SJCRH30 (cell line): ENCODE measurements at regions not wholly inside any gene's neighbourhood (a gene's known extent, or its start where the extent isn't known, plus 50 kb on each side); places are given as distances from the start of the nearest gene placed in this dataset.
A peak's percentile ranks its signal among the peaks of the same experiment; 100 is the strongest.

ENCODE experiments used
- DNase-seq, 2 experiments: peaks; one replicate each; pipeline ENCODE4 v3.0.0-alpha.2; 2015 to 2020
- H3K27ac ChIP-seq: fragments of 250-450 bp; sonication (Bioruptor Pico); 2 replicates; pipeline ENCODE4 v1.5.1; 2020; ENCODE audit warnings: mild to moderate bottlenecking, moderate library complexity
- H3K27me3 ChIP-seq: fragments of 250-450 bp; sonication (Bioruptor Pico); 2 replicates; pipeline ENCODE4 v1.5.1; 2020; ENCODE audit warnings: mild to moderate bottlenecking, moderate library complexity
- H3K36me3 ChIP-seq: fragments of 250-450 bp; sonication (Bioruptor Pico); 2 replicates; pipeline ENCODE4 v1.5.1; 2020; ENCODE audit warnings: mild to moderate bottlenecking, moderate library complexity
- H3K4me1 ChIP-seq: fragments of 250-450 bp; sonication (Bioruptor Pico); 2 replicates; pipeline ENCODE4 v1.5.1; 2020; ENCODE audit warnings: mild to moderate bottlenecking, moderate library complexity
- H3K4me3 ChIP-seq: fragments of 250-450 bp; sonication (Bioruptor Pico); 2 replicates; pipeline ENCODE4 v1.5.1; 2020; ENCODE audit warnings: mild to moderate bottlenecking, moderate library complexity
- H3K9me3 ChIP-seq: fragments of 250-450 bp; sonication (Bioruptor Pico); replicated peaks from 2 replicates; pipeline ENCODE4 v1.5.1; 2020; ENCODE audit warnings: mild to moderate bottlenecking, moderate library complexity

- Histone ChIP-seq H3K4me1 (no peaks in the 10 kb centered on the region), H3K4me3 (no peak overlapping the region), H3K27ac (no peak overlapping the region), H3K36me3 (no peaks in the 10 kb centered on the region), H3K27me3 (no peaks in the 10 kb centered on the region), H3K9me3 (peaks cover 8% of the 10 kb centered on the region)
- no peak for DNase-seq
Measured at GRCh38 chr13:50552424-50552966, 291.0 kb downstream of the DLEU7 start.

- Histone ChIP-seq H3K27ac (no peak overlapping the region), H3K36me3 (no peaks in the 10 kb centered on the region), H3K4me3 (no peak overlapping the region), H3K9me3 (peaks cover 4% of the 10 kb centered on the region; the same call in 1 of the 2 replicates), H3K4me1 (peaks cover 4% of the 10 kb centered on the region; the same call in 1 of the 2 replicates), H3K27me3 (no peaks in the 10 kb centered on the region)
- no peak for DNase-seq
Measured at GRCh38 chr13:50561739-50562138, 281.8 kb downstream of the DLEU7 start.

- H3K27ac ChIP-seq: no peak overlapping the region
- no peak overlapping the region for H3K4me3 ChIP-seq
- no peaks in the 10 kb centered on the region for H3K27me3 ChIP-seq
- no peaks in the 10 kb centered on the region for H3K9me3 ChIP-seq
- peaks cover 4% of the 10 kb centered on the region; the same call in 1 of the 2 replicates for H3K4me1 ChIP-seq
- no peak for DNase-seq
- no peaks in the 10 kb centered on the region for H3K36me3 ChIP-seq
Measured at GRCh38 chr13:50566646-50567045, 276.8 kb downstream of the DLEU7 start.

- DNase-seq: no peak
- peaks cover 23% of the 10 kb centered on the region for H3K4me1 ChIP-seq
- no peak overlapping the region for H3K27ac ChIP-seq
- no peak overlapping the region for H3K4me3 ChIP-seq
- no peaks in the 10 kb centered on the region for H3K36me3 ChIP-seq
- H3K27me3 ChIP-seq: no peaks in the 10 kb centered on the region
- no peaks in the 10 kb centered on the region for H3K9me3 ChIP-seq
Measured at GRCh38 chr13:50572129-50572528, 271.4 kb downstream of the DLEU7 start.

- Histone ChIP-seq H3K4me1 (peaks cover 23% of the 10 kb centered on the region), H3K9me3 (no peaks in the 10 kb centered on the region), H3K36me3 (no peaks in the 10 kb centered on the region), H3K27me3 (no peaks in the 10 kb centered on the region), H3K27ac (no peak overlapping the region), H3K4me3 (no peak overlapping the region)
- no peak for DNase-seq
Measured at GRCh38 chr13:50573066-50573465, 270.4 kb downstream of the DLEU7 start.

DNA sequence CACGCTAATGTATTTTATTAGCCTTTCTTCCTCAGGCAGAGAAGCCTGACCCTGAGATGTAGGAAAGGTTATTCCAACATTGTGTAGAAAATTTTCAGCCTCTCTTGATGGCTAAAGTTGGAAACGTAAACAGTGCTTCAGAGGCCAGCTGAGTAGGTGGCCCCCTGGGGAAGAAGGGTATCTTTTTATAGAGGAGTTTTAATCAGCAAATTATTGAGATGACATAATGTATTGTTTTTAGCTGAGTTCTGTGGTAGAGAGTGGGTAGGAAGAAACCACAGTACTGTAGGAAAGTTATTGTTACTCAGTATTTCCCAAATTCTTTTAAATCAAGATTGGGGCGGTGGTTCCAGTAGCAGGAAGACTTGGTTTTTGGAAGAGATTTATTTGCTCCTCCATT, 268.8 kb downstream of the DLEU7 start:
- Histone ChIP-seq H3K4me1 (peaks cover 30% of the 10 kb centered on the region), H3K9me3 (no peaks in the 10 kb centered on the region), H3K27me3 (no peaks in the 10 kb centered on the region), H3K27ac (no peak overlapping the region), H3K4me3 (no peak overlapping the region), H3K36me3 (no peaks in the 10 kb centered on the region)
- DNase-seq: no peak

DNA sequence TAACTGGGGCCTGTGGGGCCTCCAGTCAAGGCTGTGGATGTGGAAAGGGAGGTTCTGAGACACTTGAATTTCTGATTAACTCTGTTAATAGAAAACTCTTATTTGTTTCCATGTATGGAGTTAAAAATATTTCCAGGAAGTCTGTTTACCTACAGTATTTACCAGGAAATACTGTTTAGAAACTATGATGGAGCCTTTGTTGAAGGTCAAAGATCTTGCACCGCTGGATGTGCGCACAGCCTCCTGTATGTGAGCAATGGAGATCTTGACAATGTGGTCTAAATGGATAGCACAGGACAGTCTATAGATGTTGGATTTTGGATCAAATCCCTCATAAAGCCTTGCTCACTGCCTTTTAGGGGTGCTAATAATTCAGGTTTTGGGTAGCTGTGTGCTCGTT, 268.4 kb downstream of the DLEU7 start:
- Histone ChIP-seq H3K4me1 (peaks cover 30% of the 10 kb centered on the region), H3K36me3 (no peaks in the 10 kb centered on the region), H3K9me3 (no peaks in the 10 kb centered on the region), H3K27ac (no peak overlapping the region), H3K4me3 (no peak overlapping the region), H3K27me3 (no peaks in the 10 kb centered on the region)
- no peak for DNase-seq

DNA sequence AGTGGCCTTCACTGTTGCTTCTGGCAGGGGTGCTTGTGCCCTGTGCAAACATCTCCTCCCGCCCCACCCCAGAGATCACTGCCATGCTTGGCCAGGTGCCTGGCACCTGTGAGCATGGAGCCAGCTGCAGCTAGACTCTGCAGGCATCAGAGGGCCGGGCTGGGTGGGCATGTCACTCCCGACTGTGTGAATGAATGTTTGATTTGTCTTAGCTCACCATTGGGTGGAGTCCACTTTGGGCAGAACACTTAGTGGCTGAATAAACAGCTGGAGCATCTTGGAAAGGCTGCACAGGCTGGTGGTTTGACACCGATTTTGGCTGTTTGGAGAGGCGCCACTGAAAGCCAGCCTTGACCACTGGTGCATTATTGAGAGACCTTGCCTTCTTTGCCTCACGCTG, 267.3 kb downstream of the DLEU7 start:
- Histone ChIP-seq H3K9me3 (no peaks in the 10 kb centered on the region), H3K4me3 (no peak overlapping the region), H3K27me3 (no peaks in the 10 kb centered on the region), H3K4me1 (peaks cover 30% of the 10 kb centered on the region), H3K36me3 (no peaks in the 10 kb centered on the region), H3K27ac (no peak overlapping the region)
- DNase-seq: peak; percentile 67 to 72

DNA sequence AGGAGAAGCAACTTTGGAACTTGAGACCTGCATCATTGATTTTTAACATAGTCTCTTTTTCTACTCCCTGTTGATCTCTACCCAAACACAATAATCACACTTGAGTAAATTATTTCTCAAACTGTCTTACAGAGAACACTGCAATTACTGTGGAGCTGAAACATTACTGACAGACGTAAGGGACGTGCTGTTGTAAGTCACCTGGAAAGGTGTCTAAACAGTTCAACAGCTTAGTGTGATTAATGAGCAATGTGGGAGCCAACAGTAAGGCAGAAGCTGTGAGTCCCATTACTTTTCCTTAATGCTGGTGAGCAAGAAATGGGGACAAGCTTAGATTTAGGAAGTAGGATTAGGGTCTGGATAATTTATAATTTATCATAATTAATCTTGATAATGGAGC, 265.7 kb downstream of the DLEU7 start:
- no peaks in the 10 kb centered on the region for H3K27me3 ChIP-seq
- no peak for DNase-seq
- peaks cover 29% of the 10 kb centered on the region for H3K4me1 ChIP-seq
- H3K9me3 ChIP-seq: no peaks in the 10 kb centered on the region
- no peak overlapping the region for H3K4me3 ChIP-seq
- no peaks in the 10 kb centered on the region for H3K36me3 ChIP-seq
- H3K27ac ChIP-seq: no peak overlapping the region

GRCh38 chr13:50580684-50581305, 262.7 kb downstream of the DLEU7 start:
- Histone ChIP-seq H3K27ac (no peak overlapping the region), H3K36me3 (no peaks in the 10 kb centered on the region), H3K9me3 (no peaks in the 10 kb centered on the region), H3K27me3 (no peaks in the 10 kb centered on the region), H3K4me1 (peaks cover 12% of the 10 kb centered on the region), H3K4me3 (no peak overlapping the region)
- DNase-seq: no peak

DNA sequence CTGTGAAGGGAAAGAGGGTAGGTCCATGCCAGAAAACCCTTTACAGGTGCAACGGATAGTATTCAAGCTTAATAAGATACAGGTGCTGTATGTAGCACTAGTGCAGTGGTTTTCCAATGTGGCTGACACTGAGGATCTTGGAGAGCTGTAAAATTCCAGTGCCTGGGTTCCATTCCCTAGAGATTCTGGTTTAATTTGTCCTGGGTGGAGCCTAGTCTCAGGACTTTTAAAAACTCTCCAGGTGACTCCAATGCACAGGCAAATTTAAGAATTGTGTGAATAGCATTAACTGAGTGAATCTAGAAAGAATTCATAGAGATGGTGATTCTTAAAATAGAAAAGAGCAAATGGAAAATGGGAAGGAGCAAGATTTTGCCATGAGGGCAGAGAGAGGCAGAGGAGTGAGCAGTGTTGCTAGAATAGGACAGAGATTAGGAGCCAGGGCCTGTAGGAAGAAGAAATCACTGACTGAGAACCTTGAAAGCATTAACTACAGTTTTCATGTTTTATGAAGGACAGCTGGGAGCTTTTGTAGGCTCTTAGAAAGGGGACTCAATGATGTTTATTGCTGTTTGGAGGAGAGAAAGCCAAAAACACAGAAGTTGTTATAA, 261.8 kb downstream of the DLEU7 start:
- no peaks in the 10 kb centered on the region for H3K27me3 ChIP-seq
- H3K27ac ChIP-seq: no peak overlapping the region
- H3K9me3 ChIP-seq: no peaks in the 10 kb centered on the region
- H3K4me3 ChIP-seq: no peak overlapping the region
- H3K4me1 ChIP-seq: peaks cover 9% of the 10 kb centered on the region
- DNase-seq: no peak
- no peaks in the 10 kb centered on the region for H3K36me3 ChIP-seq

DNA sequence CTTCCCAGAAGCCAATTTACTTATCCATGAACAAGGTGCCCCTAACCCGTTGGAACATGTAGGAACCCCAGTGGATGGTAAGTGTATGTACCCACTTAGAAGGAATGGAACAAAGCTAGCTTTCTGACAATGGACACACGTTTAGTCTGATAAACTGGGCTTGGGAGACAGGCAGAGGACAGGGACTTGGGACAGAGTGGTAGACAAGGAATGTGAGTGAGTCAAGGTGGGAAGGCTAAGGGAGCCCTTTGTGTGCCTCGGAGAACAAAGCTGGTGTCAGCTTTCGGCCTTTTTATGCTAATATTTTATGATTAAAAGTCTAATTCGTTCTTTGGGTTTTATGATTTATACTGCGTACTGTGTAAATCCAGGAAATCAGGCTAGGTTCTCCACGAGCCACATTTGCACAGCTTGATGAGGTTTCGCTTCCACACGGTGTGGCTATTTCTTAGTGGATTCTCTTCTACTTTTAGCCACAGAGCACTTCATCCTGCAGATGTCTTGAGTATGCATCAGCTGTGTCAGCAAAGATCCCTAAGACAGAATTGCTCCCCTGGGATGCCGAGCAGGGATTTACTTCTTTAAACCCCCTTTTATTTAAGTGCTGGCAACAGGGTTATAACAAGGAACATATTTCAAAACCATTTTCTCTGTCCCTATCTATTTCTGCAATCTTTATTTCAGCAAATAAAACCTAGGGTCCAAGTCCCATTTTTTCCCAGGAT, 258.5 kb downstream of the DLEU7 start:
- Histone ChIP-seq H3K9me3 (no peaks in the 10 kb centered on the region), H3K4me3 (no peak overlapping the region), H3K27ac (no peak overlapping the region), H3K36me3 (no peaks in the 10 kb centered on the region), H3K4me1 (no peaks in the 10 kb centered on the region; the same call in 1 of the 2 replicates), H3K27me3 (no peaks in the 10 kb centered on the region)
- DNase-seq: no peak

GRCh38 chr13:50585674-50586413, 257.6 kb downstream of the DLEU7 start:
- H3K27ac ChIP-seq: no peak overlapping the region
- DNase-seq: no peak
- H3K9me3 ChIP-seq: no peaks in the 10 kb centered on the region
- H3K36me3 ChIP-seq: no peaks in the 10 kb centered on the region
- no peaks in the 10 kb centered on the region for H3K27me3 ChIP-seq
- no peak overlapping the region for H3K4me3 ChIP-seq
- no peaks in the 10 kb centered on the region for H3K4me1 ChIP-seq

GRCh38 chr13:50586414-50587083, 256.9 kb downstream of the DLEU7 start:
- Histone ChIP-seq H3K9me3 (no peaks in the 10 kb centered on the region), H3K4me1 (no peaks in the 10 kb centered on the region), H3K27ac (no peak overlapping the region), H3K27me3 (no peaks in the 10 kb centered on the region), H3K36me3 (no peaks in the 10 kb centered on the region), H3K4me3 (no peak overlapping the region)
- no peak for DNase-seq
